Adipocyte (in vitro differentiated cells): ENCODE measurements at regions not wholly inside any gene's neighbourhood (a gene's known extent, or its start where the extent isn't known, plus 50 kb on each side); places are given as distances from the start of the nearest gene placed in this dataset.

Experiments used
- DNase-seq: peaks from one replicate; pipeline ENCODE4 v3.0.0-alpha.2; 2015; ENCODE audit warnings: low read depth
- H3K27me3 ChIP-seq: replicated peaks from 2 replicates; pipeline ENCODE4 v1.7.0; 2013; ENCODE audit warnings: mild to moderate bottlenecking, low read length, moderate library complexity; ENCODE audit not compliant: control insufficient read depth, insufficient read depth
- H3K36me3 ChIP-seq: 2 replicates; pipeline ENCODE4 v1.7.0; 2013; ENCODE audit warnings: low read length, mild to moderate bottlenecking, moderate library complexity; ENCODE audit not compliant: control insufficient read depth, insufficient read depth, severe bottlenecking
- H3K4me1 ChIP-seq: 2 replicates; pipeline ENCODE4 v1.7.0; 2013; ENCODE audit warnings: mild to moderate bottlenecking, low read length, moderate library complexity; ENCODE audit not compliant: control insufficient read depth, insufficient read depth
- H3K4me3 ChIP-seq: 2 replicates; pipeline ENCODE4 v1.7.0; 2013; ENCODE audit warnings: mild to moderate bottlenecking, low read length, moderate library complexity
- H3K9ac ChIP-seq: 2 replicates; pipeline ENCODE4 v1.7.0; 2013; ENCODE audit warnings: mild to moderate bottlenecking, low read length, moderate library complexity
- H3K9me3 ChIP-seq: 2 replicates; pipeline ENCODE4 v1.7.0; 2013; ENCODE audit warnings: mild to moderate bottlenecking, low read length, moderate library complexity; ENCODE audit not compliant: control insufficient read depth

GRCh38 chr11:13118650-13119049, 109.5 kb downstream of the RASSF10 start:
- Histone ChIP-seq H3K9ac (no peak overlapping the region), H3K4me1 (peaks cover 7% of the 10 kb centered on the region), H3K4me3 (no peak overlapping the region), H3K27me3 (peaks cover 7% of the 10 kb centered on the region), H3K36me3 (no peaks in the 10 kb centered on the region), H3K9me3 (peaks cover 9% of the 10 kb centered on the region)
- DNase-seq = no peak

DNA sequence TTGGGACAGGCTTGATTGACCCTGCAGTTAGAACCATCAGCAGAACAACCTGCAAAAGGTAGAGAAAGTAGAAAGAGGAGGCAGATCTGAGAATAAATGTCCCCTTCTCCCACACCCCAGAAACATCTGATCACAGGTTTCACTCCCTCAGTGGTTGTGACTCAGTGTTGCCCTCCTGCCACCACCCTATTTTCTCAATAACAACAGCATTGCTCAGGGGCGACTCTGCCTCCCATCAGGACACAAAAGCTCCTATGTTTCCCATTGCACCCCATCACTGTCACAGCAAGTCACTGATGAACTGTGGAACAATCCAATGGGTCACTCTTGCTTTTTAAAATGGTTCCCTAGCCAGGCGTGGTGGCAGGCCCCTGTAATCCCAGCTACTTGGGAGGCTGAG, 110.2 kb downstream of the RASSF10 start:
- no peak overlapping the region for H3K9ac ChIP-seq
- no peak overlapping the region for H3K4me3 ChIP-seq
- H3K36me3 ChIP-seq = no peaks in the 10 kb centered on the region
- peaks cover 7% of the 10 kb centered on the region for H3K4me1 ChIP-seq
- peaks cover 4% of the 10 kb centered on the region for H3K27me3 ChIP-seq
- no peak for DNase-seq
- H3K9me3 ChIP-seq = peaks cover 16% of the 10 kb centered on the region

- Histone ChIP-seq H3K4me3 (no peak overlapping the region), H3K4me1 (peaks cover 7% of the 10 kb centered on the region), H3K9me3 (peaks cover 17% of the 10 kb centered on the region), H3K27me3 (no peaks in the 10 kb centered on the region), H3K36me3 (no peaks in the 10 kb centered on the region), H3K9ac (no peak overlapping the region)
- DNase-seq = no peak
Observed at GRCh38 chr11:13119941-13120520, 110.9 kb downstream of the RASSF10 start.

DNA sequence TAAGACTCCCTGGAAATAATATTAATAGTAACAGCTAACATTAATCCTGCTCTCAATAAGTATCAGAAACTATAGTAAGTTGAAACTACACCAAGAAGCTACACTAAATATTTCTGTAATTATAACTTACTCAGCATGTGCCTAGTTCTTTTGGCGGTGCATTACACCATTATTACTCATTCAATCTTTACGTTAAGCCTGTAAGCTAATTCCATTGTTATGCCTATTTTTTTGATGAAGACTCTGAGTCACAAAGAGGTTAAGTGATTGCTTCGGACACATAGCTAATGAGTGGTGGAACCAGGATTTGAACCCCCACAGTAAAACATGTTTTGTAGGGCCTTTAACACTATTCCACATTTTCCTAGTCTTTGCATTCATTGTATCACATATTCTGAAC, 111.6 kb downstream of the RASSF10 start:
- H3K4me1 ChIP-seq = peaks cover 7% of the 10 kb centered on the region
- H3K9ac ChIP-seq = no peak overlapping the region
- no peak overlapping the region for H3K4me3 ChIP-seq
- H3K9me3 ChIP-seq = peaks cover 22% of the 10 kb centered on the region
- peak; percentile 56 for DNase-seq
- no peaks in the 10 kb centered on the region for H3K27me3 ChIP-seq
- no peaks in the 10 kb centered on the region for H3K36me3 ChIP-seq

DNA sequence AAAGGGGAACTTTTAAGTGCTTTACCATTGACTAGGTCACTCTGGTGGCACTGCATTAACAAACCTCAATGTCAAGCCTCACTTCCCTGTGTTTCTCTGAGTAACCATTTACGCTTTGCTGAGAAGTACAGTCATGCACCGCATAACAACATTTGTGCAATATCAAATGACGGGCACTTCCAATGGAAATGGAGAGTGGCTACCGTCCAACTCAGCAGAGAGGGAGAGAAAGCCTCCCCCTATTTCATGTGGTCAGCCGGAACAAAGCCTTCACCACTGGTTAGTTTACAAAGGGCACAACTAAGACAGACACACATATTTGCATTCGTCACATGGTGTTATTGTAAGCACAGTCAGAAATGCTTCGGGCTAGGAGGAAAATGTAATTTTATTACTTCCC, 117.3 kb downstream of the RASSF10 start:
- no peak overlapping the region for H3K4me3 ChIP-seq
- H3K4me1 ChIP-seq = no peaks in the 10 kb centered on the region
- peaks cover 27% of the 10 kb centered on the region for H3K9me3 ChIP-seq
- DNase-seq = peak; percentile 94
- H3K9ac ChIP-seq = no peak overlapping the region
- peaks cover 4% of the 10 kb centered on the region for H3K27me3 ChIP-seq
- H3K36me3 ChIP-seq = no peaks in the 10 kb centered on the region

GRCh38 chr11:13127161-13127560, 118.0 kb downstream of the RASSF10 start:
- no peak overlapping the region for H3K4me3 ChIP-seq
- no peak overlapping the region for H3K9ac ChIP-seq
- H3K9me3 ChIP-seq = peaks cover 31% of the 10 kb centered on the region
- DNase-seq = no peak
- H3K27me3 ChIP-seq = peaks cover 4% of the 10 kb centered on the region
- H3K4me1 ChIP-seq = no peaks in the 10 kb centered on the region
- no peaks in the 10 kb centered on the region for H3K36me3 ChIP-seq

DNA sequence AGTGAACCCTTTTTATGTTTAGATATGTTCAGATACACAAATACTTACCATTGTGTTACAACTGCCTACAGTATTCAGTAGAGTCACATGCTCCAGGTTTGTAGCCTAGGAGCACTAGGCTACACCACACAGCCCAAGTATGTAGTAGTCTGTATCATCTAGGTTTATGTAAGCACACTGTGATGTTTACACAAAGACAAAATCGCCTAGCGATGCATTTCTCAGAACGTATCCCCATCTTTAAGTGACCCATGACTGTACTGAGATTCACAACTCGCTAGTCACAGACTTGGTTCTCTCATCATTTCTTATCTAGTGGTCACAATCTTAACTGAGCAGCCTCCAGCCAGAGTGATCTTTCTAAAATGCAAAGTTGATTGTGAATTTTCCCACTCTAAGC, 119.2 kb downstream of the RASSF10 start:
- no peaks in the 10 kb centered on the region for H3K4me1 ChIP-seq
- H3K27me3 ChIP-seq = peaks cover 4% of the 10 kb centered on the region
- H3K9ac ChIP-seq = no peak overlapping the region
- peaks cover 25% of the 10 kb centered on the region for H3K9me3 ChIP-seq
- H3K4me3 ChIP-seq = no peak overlapping the region
- H3K36me3 ChIP-seq = no peaks in the 10 kb centered on the region
- DNase-seq = no peak

DNA sequence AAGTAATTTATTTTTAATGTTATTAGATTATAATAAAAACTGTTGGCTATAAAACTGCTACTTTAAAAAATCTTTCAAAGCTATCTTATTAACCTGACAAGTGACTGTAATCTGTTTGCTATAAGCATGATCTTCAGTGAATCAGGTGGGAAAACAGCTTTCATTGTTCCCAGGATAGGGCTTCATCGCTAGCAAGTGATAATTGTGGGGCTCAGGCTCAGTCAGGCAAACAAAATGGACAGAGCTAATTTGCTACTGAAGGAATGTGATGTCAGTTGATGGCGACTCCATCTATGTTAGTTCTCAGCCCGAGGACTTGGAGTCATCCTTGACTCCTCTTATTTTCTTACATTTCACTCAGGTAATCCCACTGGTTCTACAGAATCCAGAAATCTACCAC, 125.0 kb downstream of the RASSF10 start:
- no peak for DNase-seq
- Histone ChIP-seq H3K27me3 (peaks cover 4% of the 10 kb centered on the region), H3K4me1 (no peaks in the 10 kb centered on the region), H3K9ac (no peak overlapping the region), H3K9me3 (peaks cover 3% of the 10 kb centered on the region), H3K4me3 (no peak overlapping the region), H3K36me3 (no peaks in the 10 kb centered on the region)

- no peak overlapping the region for H3K9ac ChIP-seq
- peaks cover 4% of the 10 kb centered on the region for H3K27me3 ChIP-seq
- no peaks in the 10 kb centered on the region for H3K4me1 ChIP-seq
- H3K4me3 ChIP-seq = no peak overlapping the region
- DNase-seq = no peak
- no peaks in the 10 kb centered on the region for H3K36me3 ChIP-seq
- H3K9me3 ChIP-seq = peaks cover 3% of the 10 kb centered on the region
Observed at GRCh38 chr11:13134886-13135285, 125.8 kb downstream of the RASSF10 start.

- peak; percentile 50 for DNase-seq
- Histone ChIP-seq H3K27me3 (peaks cover 4% of the 10 kb centered on the region), H3K36me3 (no peaks in the 10 kb centered on the region), H3K9me3 (peaks cover 3% of the 10 kb centered on the region), H3K4me3 (no peak overlapping the region), H3K9ac (no peak overlapping the region), H3K4me1 (no peaks in the 10 kb centered on the region)
Observed at GRCh38 chr11:13135385-13136271, 126.5 kb downstream of the RASSF10 start.

GRCh38 chr11:13136272-13136596, 127.1 kb downstream of the RASSF10 start:
- peaks cover 8% of the 10 kb centered on the region for H3K27me3 ChIP-seq
- H3K9me3 ChIP-seq = peaks cover 3% of the 10 kb centered on the region
- no peak overlapping the region for H3K9ac ChIP-seq
- H3K36me3 ChIP-seq = no peaks in the 10 kb centered on the region
- no peaks in the 10 kb centered on the region for H3K4me1 ChIP-seq
- no peak for DNase-seq
- H3K4me3 ChIP-seq = no peak overlapping the region
